SK-N-SH (cell line): ENCODE measurements at regions not wholly inside any gene's neighbourhood (a gene's known extent, or its start where the extent isn't known, plus 50 kb on each side); places are given as distances from the start of the nearest gene placed in this dataset.

Experiments used
- CHD2 ChIP-seq: fragments of 150-350 bp; IDR thresholded peaks from 2 replicates; pipeline ENCODE4 v1.6.1; 2018; ENCODE audit warnings: low read length; ENCODE audit not compliant: partially characterized antibody
- ELF1 ChIP-seq: IDR thresholded peaks from 2 replicates; pipeline ENCODE4 v1.4.0; 2012
- EP300 ChIP-seq, 2 experiments: IDR thresholded peaks; 2 replicates each; pipeline versions ENCODE4 v1.4.0 to v1.6.1; 2012; ENCODE audit warnings: borderline replicate concordance in 1 of 2, low read depth in 1 of 2, low read length in 1 of 2
- EZH2phosphoT487 ChIP-seq: fragments of 200-600 bp; sonication (generic); IDR thresholded peaks from 2 replicates; pipeline ENCODE4 v1.6.1; 2017; ENCODE audit warnings: low read depth, mixed run types, mild to moderate bottlenecking, antibody characterized with exemption, moderate library complexity, borderline replicate concordance
- GATA2 ChIP-seq: sonication (generic); formaldehyde crosslinking; IDR thresholded peaks from 2 replicates; pipeline ENCODE4 v1.5.0; 2020; ENCODE audit warnings: mild to moderate bottlenecking, missing genetic modification reagents
- MXI1 ChIP-seq: IDR thresholded peaks from 2 replicates; pipeline ENCODE4 v1.6.1; 2012; ENCODE audit warnings: mild to moderate bottlenecking, low read depth, low read length, improper control_type of control experiment
- POLR2AphosphoS5 ChIP-seq: IDR thresholded peaks from 2 replicates; pipeline ENCODE4 v1.6.1; 2012; ENCODE audit warnings: low read depth, low read length
- SIN3A ChIP-seq: IDR thresholded peaks from 2 replicates; pipeline ENCODE4 v1.6.1; 2012; ENCODE audit warnings: low read depth, mild to moderate bottlenecking, low read length, moderate library complexity, borderline replicate concordance
- SMC3 ChIP-seq: IDR thresholded peaks from 2 replicates; pipeline ENCODE4 v1.6.1; 2012; ENCODE audit warnings: low read depth, low read length, improper control_type of control experiment
- TAF1 ChIP-seq: IDR thresholded peaks from 2 replicates; pipeline ENCODE4 v1.6.1; 2012; ENCODE audit warnings: low read depth, mild to moderate bottlenecking, low read length, moderate library complexity, borderline replicate concordance
- TEAD4 ChIP-seq: IDR thresholded peaks from 2 replicates; pipeline ENCODE4 v1.4.0; 2012; ENCODE audit warnings: mild to moderate bottlenecking, borderline replicate concordance; ENCODE audit not compliant: insufficient read depth
- USF2 ChIP-seq: fragments of 150-350 bp; IDR thresholded peaks from 2 replicates; pipeline ENCODE4 v1.6.1; 2017; ENCODE audit warnings: antibody characterized with exemption, low read length, low read depth, borderline replicate concordance
- YY1 ChIP-seq: IDR thresholded peaks from 2 replicates; pipeline ENCODE4 v1.4.0; 2012; ENCODE audit warnings: low read depth, mild to moderate bottlenecking
- TF ChIP-seq, protein P1 (sequence below): fragments of 200-600 bp; sonication (generic); IDR thresholded peaks from 2 replicates; pipeline ENCODE4 v1.6.1; 2017; ENCODE audit warnings: antibody characterized with exemption, mild to moderate bottlenecking, moderate library complexity

DNA sequence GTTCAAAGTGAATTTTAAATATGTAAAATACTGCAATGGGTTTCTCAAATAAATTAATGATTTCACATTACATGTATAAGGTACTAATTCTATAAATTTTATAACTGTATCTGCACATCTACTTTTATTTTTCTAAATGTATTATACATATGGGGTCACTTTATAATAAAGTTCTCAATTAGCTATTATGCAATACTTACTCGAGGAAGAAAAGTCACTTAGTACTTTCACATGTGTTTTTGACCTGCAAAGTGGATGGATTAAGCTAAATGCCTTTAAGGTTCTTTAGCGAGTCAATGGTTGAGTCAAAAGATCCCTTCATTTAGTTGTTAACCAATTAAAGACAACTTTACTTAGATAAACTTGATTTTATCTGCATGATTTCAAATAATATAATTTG lies 437.8 kb downstream of the ANKRD7 start:
- no peak for TF ChIP-seq USF2
- TF ChIP-seq, protein P1, sequence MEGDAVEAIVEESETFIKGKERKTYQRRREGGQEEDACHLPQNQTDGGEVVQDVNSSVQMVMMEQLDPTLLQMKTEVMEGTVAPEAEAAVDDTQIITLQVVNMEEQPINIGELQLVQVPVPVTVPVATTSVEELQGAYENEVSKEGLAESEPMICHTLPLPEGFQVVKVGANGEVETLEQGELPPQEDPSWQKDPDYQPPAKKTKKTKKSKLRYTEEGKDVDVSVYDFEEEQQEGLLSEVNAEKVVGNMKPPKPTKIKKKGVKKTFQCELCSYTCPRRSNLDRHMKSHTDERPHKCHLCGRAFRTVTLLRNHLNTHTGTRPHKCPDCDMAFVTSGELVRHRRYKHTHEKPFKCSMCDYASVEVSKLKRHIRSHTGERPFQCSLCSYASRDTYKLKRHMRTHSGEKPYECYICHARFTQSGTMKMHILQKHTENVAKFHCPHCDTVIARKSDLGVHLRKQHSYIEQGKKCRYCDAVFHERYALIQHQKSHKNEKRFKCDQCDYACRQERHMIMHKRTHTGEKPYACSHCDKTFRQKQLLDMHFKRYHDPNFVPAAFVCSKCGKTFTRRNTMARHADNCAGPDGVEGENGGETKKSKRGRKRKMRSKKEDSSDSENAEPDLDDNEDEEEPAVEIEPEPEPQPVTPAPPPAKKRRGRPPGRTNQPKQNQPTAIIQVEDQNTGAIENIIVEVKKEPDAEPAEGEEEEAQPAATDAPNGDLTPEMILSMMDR: no peak
- no peak for TF ChIP-seq MXI1
- TF ChIP-seq POLR2AphosphoS5: no peak
- no peak for TF ChIP-seq EZH2phosphoT487
- no peak for TF ChIP-seq TEAD4
- no peak for TF ChIP-seq SMC3
- no peak for TF ChIP-seq YY1
- no peak for TF ChIP-seq GATA2 (CRISPR knock-in tag)
- no peak for TF ChIP-seq CHD2
- no peak for TF ChIP-seq SIN3A
- no peak for TF ChIP-seq EP300 (IDR thresholded peaks at IDR 0.05; ENCODE audit: borderline replicate concordance in 1 of 2, low read depth in 1 of 2, low read length in 1 of 2)
- TF ChIP-seq TAF1: no peak
- TF ChIP-seq ELF1: no peak
